GM21526 (cell line): ENCODE measurements at regions not wholly inside any gene's neighbourhood (a gene's known extent, or its start where the extent isn't known, plus 50 kb on each side); places are given as distances from the start of the nearest gene placed in this dataset.
"Not testable (repeated sequence)": the region's sequence is repeated elsewhere in the genome, so short reads cannot be mapped to it uniquely, and the experiment has no call there.

Experiments used
- ATAC-seq: cut with Tn5 transposase; IDR thresholded peaks from one replicate; pipeline ENCODE4 v1.9.1; 2021; ENCODE audit warnings: moderate library complexity; ENCODE audit not compliant: unreplicated experiment, low FRiP score

GRCh38 chr21:17682924-17683323 is 70.2 kb upstream of the BTG3 start:
- no peak for ATAC-seq

GRCh38 chr21:17679002-17679600 is 66.4 kb upstream of the BTG3 start:
- peak; percentile 89 for ATAC-seq

GRCh38 chr21:17676930-17677329 is 64.2 kb upstream of the BTG3 start:
- ATAC-seq, result not testable (repeated sequence)

GRCh38 chr21:17674106-17674505 is 61.4 kb upstream of the BTG3 start:
- no peak for ATAC-seq

GRCh38 chr21:17673261-17674020 is 60.7 kb upstream of the BTG3 start:
- no peak for ATAC-seq

GRCh38 chr21:17671733-17672132 is 59.0 kb upstream of the BTG3 start:
- no peak for ATAC-seq

GRCh38 chr21:17668479-17669140 is 55.9 kb upstream of the BTG3 start:
- ATAC-seq, result no peak

GRCh38 chr21:17667256-17667655 is 54.6 kb upstream of the BTG3 start:
- ATAC-seq, result no peak
